GM12864 (cell line): ENCODE measurements at regions not wholly inside any gene's neighbourhood (a gene's known extent, or its start where the extent isn't known, plus 50 kb on each side); places are given as distances from the start of the nearest gene placed in this dataset.

Source experiments
- DNase-seq: peaks from one replicate; pipeline ENCODE4 v3.0.0-alpha.2; 2011; ENCODE audit warnings: low read depth
- H3K4me3 ChIP-seq: 2 replicates; pipeline ENCODE4 v1.5.1; 2011; ENCODE audit warnings: mild to moderate bottlenecking, low read depth, low read length, control low read depth
- TF ChIP-seq, protein P1 (sequence below): IDR thresholded peaks from 2 replicates; pipeline ENCODE4 v1.5.1; 2011; ENCODE audit warnings: low read depth, mild to moderate bottlenecking, moderate library complexity, low read length, control low read depth, inconsistent platforms; ENCODE audit errors: missing control alignments

DNA sequence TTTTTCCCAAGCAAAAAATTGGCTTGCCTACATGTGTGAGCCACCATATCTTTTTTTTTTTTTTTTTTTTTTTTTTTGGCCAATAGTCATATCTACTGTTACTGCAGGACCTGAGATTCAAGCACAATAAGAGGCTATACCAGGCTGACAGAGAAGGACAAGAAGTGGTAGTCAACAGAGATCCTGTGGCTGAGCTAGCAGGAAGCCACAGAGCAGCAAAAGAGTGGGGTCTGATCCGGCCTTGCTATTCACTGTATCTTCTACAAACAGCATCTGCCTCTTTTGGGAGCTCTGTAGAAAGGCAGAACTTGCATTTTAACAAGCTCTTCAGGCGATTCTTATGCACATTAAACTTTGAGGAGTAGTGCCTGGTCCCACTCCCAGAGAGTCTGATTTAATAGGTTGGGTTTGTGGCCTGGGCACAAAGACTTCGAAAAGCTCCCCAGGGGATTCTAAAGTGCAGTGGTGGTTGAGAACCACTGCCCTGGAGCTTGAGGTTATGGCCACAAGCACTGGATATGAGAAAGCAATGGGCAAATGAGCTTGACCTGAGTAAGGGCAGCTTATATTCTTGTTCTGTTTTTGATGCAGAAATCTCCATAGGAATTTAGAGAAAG, 162.8 kb downstream of the PIK3R1 start:
- H3K4me3 ChIP-seq: no peak overlapping the region
- peak; percentile 25 for DNase-seq
- TF ChIP-seq, protein P1, sequence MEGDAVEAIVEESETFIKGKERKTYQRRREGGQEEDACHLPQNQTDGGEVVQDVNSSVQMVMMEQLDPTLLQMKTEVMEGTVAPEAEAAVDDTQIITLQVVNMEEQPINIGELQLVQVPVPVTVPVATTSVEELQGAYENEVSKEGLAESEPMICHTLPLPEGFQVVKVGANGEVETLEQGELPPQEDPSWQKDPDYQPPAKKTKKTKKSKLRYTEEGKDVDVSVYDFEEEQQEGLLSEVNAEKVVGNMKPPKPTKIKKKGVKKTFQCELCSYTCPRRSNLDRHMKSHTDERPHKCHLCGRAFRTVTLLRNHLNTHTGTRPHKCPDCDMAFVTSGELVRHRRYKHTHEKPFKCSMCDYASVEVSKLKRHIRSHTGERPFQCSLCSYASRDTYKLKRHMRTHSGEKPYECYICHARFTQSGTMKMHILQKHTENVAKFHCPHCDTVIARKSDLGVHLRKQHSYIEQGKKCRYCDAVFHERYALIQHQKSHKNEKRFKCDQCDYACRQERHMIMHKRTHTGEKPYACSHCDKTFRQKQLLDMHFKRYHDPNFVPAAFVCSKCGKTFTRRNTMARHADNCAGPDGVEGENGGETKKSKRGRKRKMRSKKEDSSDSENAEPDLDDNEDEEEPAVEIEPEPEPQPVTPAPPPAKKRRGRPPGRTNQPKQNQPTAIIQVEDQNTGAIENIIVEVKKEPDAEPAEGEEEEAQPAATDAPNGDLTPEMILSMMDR: no peak

GRCh38 chr5:68379275-68380036, 163.9 kb downstream of the PIK3R1 start:
- TF ChIP-seq, protein P1: no peak
- DNase-seq: no peak
- no peak overlapping the region for H3K4me3 ChIP-seq

DNA sequence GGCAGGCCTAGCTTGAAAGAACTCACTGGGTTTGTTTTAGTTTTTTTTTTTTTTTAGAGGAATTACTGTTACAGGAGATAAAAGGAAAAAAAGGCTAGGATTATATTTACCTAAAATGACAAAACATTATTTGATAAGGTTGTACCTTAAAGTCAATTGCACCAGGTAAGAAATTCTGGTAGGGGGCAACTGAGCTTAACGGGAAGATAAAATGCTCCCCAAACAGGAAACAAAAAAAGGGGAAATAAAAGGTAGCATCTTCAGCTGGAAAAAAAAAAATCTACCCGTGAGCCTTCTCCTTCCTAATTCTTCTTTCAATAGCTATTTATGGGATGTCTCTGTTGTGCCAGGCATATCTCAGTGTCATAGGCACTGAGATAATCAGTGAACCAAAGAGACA, 164.5 kb downstream of the PIK3R1 start:
- TF ChIP-seq, protein P1: no peak
- H3K4me3 ChIP-seq: no peak overlapping the region
- DNase-seq: no peak

GRCh38 chr5:68381060-68381459, 165.5 kb downstream of the PIK3R1 start:
- H3K4me3 ChIP-seq: no peak overlapping the region
- no peak for DNase-seq
- TF ChIP-seq, protein P1: no peak

- no peak for DNase-seq
- TF ChIP-seq, protein P1: no peak
- H3K4me3 ChIP-seq: no peak overlapping the region
Observed at GRCh38 chr5:68381909-68382308, 166.4 kb downstream of the PIK3R1 start.

GRCh38 chr5:68382640-68383039, 167.1 kb downstream of the PIK3R1 start:
- DNase-seq: no peak
- TF ChIP-seq, protein P1: no peak

More at GRCh38 chr5:68382640-68383039, 167.1 kb downstream of the PIK3R1 start:
- no peak overlapping the region for H3K4me3 ChIP-seq
